ENCODE measurements at regions not wholly inside any gene's neighbourhood (a gene's known extent, or its start where the extent isn't known, plus 50 kb on each side); places are given as distances from the start of the nearest gene placed in this dataset.
A peak's percentile ranks its signal among the peaks of the same experiment; 100 is the strongest.

GRCh38 chr18:29647700-29648099 is 1394.8 kb downstream of the DSC3 start:
- no peak for DNase-seq

DNA sequence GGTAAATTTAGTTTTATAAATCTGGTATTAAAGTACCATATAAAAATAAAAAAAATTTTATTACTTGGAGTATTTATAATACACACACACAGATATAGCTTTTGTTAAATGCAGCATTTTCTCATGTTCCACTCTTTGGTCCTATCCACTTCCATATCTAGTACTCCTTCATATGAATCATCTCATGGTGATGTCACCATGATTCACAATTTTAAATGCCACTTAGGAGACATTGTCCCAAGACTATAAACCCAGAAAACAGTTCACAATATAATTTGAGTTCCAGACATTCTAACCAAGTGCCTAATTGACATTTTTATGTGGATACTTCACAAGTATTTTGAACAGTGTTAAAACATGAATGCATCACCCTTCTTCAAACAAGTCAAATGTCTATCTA is 1398.3 kb downstream of the DSC3 start:
- DNase-seq: no peak

GRCh38 chr18:29629493-29630036 is 1413.0 kb downstream of the DSC3 start:
- DNase-seq: no peak

DNA sequence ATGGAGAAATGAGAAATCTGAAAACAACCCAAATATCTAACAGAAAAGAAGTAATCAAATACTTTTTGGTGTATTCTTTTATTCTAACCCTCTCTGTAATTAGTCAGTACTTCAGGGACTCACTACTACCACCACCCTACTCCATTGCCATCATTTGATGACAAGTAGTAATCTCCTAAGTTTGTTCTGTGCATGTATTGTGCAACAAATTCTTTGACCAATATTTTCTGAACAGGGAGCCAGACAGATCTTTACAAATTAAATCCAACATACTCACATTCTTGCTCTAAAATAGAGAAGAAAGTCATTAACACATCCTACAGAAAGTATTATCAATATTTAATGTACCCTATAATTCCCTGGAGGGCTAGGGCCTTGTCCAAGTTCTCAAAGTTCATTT is 1416.4 kb downstream of the DSC3 start:
- no peak for DNase-seq

GRCh38 chr18:29616867-29617266 is 1425.7 kb downstream of the DSC3 start:
- no peak for DNase-seq

GRCh38 chr18:29608982-29609381 is 1432.1 kb upstream of the CDH2 start:
- DNase-seq: no peak

- no peak for DNase-seq
Measured at GRCh38 chr18:29605365-29605764, 1428.4 kb upstream of the CDH2 start.

DNA sequence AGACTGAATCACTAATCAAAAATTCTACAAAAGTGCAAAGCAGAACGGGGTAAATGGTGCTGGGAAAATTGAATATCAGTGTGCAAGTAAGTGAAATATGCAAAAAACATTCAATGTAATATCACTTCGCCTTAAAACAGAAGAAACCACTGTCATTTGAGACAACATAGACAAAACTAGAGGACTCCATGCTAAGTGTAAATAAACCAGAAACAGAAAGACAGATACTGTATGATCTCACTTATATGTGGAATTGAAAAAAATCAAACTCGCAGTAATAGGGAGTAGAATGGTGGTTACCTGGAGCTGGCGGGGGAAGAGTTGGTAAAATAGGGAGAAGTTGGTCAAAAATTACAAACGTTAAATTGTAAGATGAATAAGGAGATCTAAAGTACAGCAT is 1420.0 kb upstream of the CDH2 start:
- DNase-seq: no peak

DNA sequence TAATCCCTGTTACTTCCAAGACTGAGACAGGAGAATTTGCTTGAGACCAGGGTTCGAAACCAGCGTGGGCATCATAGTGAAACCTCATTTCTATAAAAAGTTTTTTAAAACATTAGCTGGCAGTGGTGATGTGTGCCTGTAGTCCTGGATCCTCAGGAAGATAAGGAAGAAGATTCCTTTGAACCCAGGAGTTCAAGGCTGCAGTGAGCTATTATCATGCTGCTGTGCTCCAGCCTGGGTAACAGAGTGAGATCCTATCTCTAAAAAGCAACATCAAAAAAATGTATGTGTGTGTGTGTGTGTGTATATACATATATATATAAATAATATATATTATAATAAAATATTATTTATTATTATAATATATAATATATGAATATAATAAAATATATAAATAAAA is 1417.6 kb upstream of the CDH2 start:
- peak; percentile 5 for DNase-seq

- DNase-seq: no peak
Measured at GRCh38 chr18:29588446-29589100, 1411.6 kb upstream of the CDH2 start.

- DNase-seq: no peak
Measured at GRCh38 chr18:29586210-29586609, 1409.3 kb upstream of the CDH2 start.

GRCh38 chr18:29560270-29560669 is 1383.3 kb upstream of the CDH2 start:
- DNase-seq: no peak

- DNase-seq: peak; percentile 13
Measured at GRCh38 chr18:29556070-29556469, 1379.1 kb upstream of the CDH2 start.

DNA sequence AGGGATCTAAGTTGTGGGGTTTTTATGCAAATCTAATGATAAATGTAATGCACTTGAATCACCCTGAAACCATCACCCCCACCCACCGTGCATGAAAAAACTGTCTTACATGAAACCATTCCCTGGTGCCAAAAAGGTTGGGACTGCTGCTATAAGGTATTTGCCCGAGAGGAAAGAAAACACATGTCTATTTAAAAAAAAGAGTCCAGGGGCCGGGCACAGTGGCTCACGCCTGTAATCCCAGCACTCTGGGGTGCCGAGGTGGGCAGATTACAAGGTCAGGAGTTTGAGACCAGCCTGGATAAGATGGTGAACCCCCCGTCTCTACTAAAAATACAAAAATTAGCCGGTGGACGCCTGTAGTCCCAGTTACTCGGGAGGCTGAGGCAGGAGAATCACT is 1372.8 kb upstream of the CDH2 start:
- no peak for DNase-seq

DNA sequence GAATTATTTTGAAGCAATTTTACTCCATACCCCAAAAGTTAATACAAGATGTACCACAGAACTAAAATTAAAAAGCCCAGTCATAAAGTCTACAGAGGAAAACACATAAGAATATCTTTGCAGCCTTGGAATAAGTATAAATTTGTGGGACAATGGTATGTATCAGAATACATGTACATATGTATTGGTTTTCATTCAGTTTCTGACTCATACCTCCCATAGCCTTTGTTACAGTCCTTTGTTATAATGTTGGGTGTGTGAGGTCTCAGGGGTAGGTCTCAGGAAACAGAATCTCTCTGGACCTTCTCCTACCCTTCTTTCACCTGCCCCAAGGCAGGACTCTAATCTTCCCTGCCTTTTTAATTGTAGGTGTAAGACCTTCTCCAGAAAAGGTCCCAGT is 1370.7 kb upstream of the CDH2 start:
- DNase-seq: no peak

DNA sequence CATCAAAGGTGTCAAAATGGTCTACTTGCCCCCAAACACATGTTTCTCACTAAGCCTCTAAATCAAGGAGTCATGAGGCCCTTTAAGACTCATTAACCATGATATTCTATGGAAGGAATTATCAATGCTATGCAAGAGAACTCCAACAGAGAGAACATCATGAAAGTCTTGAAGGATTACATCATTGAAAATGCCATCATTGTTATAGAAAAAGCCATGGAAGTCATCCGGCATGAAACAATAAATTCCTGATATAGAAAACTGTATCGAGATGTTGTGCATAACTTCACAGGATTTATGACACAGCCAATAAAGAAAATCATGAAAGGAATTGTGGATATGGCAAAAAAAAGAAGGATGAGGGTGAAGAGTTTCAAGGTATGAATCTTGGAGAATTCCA is 1363.6 kb upstream of the CDH2 start:
- DNase-seq: no peak

DNA sequence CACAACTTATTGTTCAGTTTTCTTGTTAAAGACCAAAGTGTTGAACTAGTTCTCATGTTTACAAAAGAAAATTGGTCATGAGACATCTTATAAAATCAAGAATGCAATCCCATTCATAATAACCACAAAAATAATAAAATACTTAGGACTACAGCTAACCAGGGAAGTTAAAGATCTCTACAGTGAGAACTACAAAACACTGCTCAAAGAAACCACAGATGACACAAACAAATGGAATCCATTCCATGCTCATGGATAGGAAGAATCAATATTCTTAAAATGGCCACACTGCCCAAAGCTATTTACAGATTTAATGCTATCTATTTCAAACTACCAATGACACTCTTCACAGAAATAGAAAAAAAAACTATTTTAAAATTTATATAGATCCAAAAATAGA is 1354.8 kb upstream of the CDH2 start:
- DNase-seq: no peak

DNA sequence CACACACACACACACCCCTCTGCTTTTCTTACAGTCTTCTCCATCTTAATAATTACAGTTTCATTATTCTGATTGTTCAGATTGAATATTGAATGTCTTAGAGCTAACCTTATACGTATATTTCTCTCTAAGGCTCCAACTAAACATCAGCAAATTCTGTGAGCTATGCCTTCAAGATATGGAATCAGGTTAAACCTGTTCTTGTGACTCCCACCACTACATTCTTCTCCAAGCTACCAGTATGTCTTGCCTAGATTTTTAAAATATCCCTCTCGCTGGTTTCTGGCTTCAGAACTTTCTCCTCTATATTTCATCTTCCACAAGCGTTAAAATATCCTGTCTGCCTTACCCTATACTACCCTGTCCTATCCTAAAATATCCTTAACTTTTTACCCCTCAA is 1346.4 kb upstream of the CDH2 start:
- no peak for DNase-seq

DNA sequence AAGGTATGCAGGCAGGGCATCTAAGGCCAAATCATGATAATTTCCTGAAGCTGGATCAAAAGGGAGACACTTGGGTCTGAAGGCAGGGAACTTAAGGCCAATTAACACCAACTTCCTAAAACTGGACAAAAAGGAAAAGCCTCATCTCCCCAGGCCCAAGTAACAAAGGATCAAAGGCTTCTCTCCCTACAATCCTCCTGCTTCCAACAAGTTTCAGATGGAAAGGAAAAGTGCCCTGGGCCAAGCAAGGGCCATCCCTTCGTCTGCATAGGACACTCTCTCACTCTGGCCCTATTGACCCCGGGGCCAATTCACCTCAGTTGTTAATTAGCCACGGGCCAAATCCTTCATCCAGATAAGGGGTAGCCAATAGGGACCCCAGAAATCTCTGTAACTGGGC is 1335.8 kb upstream of the CDH2 start:
- DNase-seq: no peak

- DNase-seq: peak; percentile 10
Measured at GRCh38 chr18:29512203-29512602, 1335.3 kb upstream of the CDH2 start.

DNA sequence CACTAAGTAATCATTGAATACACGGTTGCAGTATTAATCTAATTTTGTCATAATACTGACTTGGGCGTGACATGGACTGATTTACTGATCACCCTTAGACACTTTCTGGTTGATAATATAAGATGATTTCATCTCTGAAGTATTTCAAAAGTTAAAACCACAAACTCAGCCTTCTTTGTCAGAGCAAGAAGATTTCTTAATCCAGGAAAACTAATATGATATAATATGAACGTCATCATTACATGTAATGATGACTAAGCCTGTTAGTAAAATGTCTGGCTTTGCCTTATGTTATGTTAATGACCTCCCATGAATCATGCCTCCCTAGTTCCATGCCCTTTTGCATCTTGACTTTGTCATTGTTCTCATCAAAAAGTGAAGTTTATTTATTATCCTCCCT is 1325.0 kb upstream of the CDH2 start:
- DNase-seq: no peak

GRCh38 chr18:29496152-29496680 is 1319.3 kb upstream of the CDH2 start:
- no peak for DNase-seq

- DNase-seq: no peak
Measured at GRCh38 chr18:29494371-29494770, 1317.4 kb upstream of the CDH2 start.

GRCh38 chr18:29491907-29492306 is 1315.0 kb upstream of the CDH2 start:
- no peak for DNase-seq

GRCh38 chr18:29488617-29489016 is 1311.7 kb upstream of the CDH2 start:
- no peak for DNase-seq
